Testis (tissue), 2 donors: ENCODE measurements at regions not wholly inside any gene's neighbourhood (a gene's known extent, or its start where the extent isn't known, plus 50 kb on each side); places are given as distances from the start of the nearest gene placed in this dataset.

Experiments used
- DNase-seq: peaks from one replicate; pipeline ENCODE4 v3.0.0-alpha.2; 2019
- H3K27ac ChIP-seq, 2 donors: fragments of 200-600 bp; sonication (generic); one replicate each; pipeline ENCODE4 v1.5.1; 2019
- H3K27me3 ChIP-seq: fragments of 200-600 bp; sonication (generic); one replicate; pipeline ENCODE4 v1.5.1; 2019
- H3K36me3 ChIP-seq: fragments of 200-600 bp; sonication (generic); one replicate; pipeline ENCODE4 v1.5.1; 2017; ENCODE audit warnings: low read depth; ENCODE audit errors: missing control alignments
- H3K4me1 ChIP-seq: fragments of 200-600 bp; sonication (generic); one replicate; pipeline ENCODE4 v1.5.1; 2019
- H3K4me3 ChIP-seq, 2 donors: fragments of 200-600 bp; sonication (generic); one replicate each; pipeline ENCODE4 v1.5.1; 2017 to 2019
- H3K9me3 ChIP-seq: fragments of 200-600 bp; sonication (generic); one replicate; pipeline ENCODE4 v1.5.1; 2017
- CTCF ChIP-seq, 3 experiments: fragments of 450-650 bp in 2 of 3; fragments of 200-600 bp in 1 of 3; sonication (generic) in 1 of 3; IDR thresholded peaks; one replicate each; pipeline ENCODE4 v1.5.1; 2016 to 2019; ENCODE audit warnings: antibody characterized with exemption in 3 of 3, mild to moderate bottlenecking in 2 of 3, moderate library complexity in 1 of 3
- POLR2A ChIP-seq: fragments of 450-650 bp; IDR thresholded peaks from one replicate; pipeline ENCODE4 v1.6.1; 2017; ENCODE audit warnings: antibody characterized with exemption, mild to moderate bottlenecking, moderate library complexity
- WGBS, 2 donors: methylation state at CpG; one replicate each; pipeline ENCODE4 v1.1.5; 2018; 5-methylcytosine and 5-hydroxymethylcytosine counted together
- intact Hi-C: fragments of 100-400 bp; cut with DNase I; formaldehyde crosslinking; loops from one replicate; pipeline ENCODE4 v1.15.1; 2023; ENCODE audit warnings: low total_unique reads

- intact Hi-C loops: no loop called here
- no peaks in the 10 kb centered on the region for H3K4me1 ChIP-seq
- no peaks in the 10 kb centered on the region for H3K27me3 ChIP-seq
- no peak for DNase-seq
- no peaks in the 10 kb centered on the region for H3K9me3 ChIP-seq
- no peak overlapping the region for H3K27ac ChIP-seq
- no peak overlapping the region for H3K4me3 ChIP-seq
- WGBS, 2 donors: 74 to 88% methylated on average over 8 of the region's 8 CpGs
- no peaks in the 10 kb centered on the region for H3K36me3 ChIP-seq
- TF ChIP-seq POLR2A (no peak), CTCF (IDR thresholded peaks at IDR 0.05) (no peak)
Measured at GRCh38 chr5:3352711-3353110, 242.9 kb upstream of the IRX1 start.

- Histone ChIP-seq H3K36me3 (no peaks in the 10 kb centered on the region), H3K9me3 (no peaks in the 10 kb centered on the region), H3K27ac (no peak overlapping the region), H3K4me3 (no peak overlapping the region), H3K4me1 (no peaks in the 10 kb centered on the region), H3K27me3 (no peaks in the 10 kb centered on the region)
- DNase-seq: no peak
- TF ChIP-seq POLR2A (no peak), CTCF (IDR thresholded peaks at IDR 0.05) (no peak)
- intact Hi-C loops: no loop called here
- 84 to 88% methylated on average over 10 of the region's 10 CpGs for WGBS, 2 donors
Measured at GRCh38 chr5:3351581-3352442, 243.8 kb upstream of the IRX1 start.

GRCh38 chr5:3350781-3351180, 244.9 kb upstream of the IRX1 start:
- intact Hi-C loops: no loop called here
- Histone ChIP-seq H3K4me3 (no peak overlapping the region), H3K4me1 (no peaks in the 10 kb centered on the region), H3K27me3 (no peaks in the 10 kb centered on the region), H3K36me3 (no peaks in the 10 kb centered on the region), H3K9me3 (no peaks in the 10 kb centered on the region), H3K27ac (no peak overlapping the region)
- no peak for DNase-seq
- TF ChIP-seq CTCF (IDR thresholded peaks at IDR 0.05) (no peak), POLR2A (no peak)
- WGBS, 2 donors: 85 to 100% methylated on average over 2 to 5 of the region's 5 CpGs

GRCh38 chr5:3349704-3350565, 245.7 kb upstream of the IRX1 start:
- H3K4me1 ChIP-seq: no peaks in the 10 kb centered on the region
- intact Hi-C loops: no loop called here
- no peaks in the 10 kb centered on the region for H3K27me3 ChIP-seq
- no peak overlapping the region for H3K27ac ChIP-seq
- H3K4me3 ChIP-seq: no peak overlapping the region
- H3K36me3 ChIP-seq: no peaks in the 10 kb centered on the region
- DNase-seq: no peak
- no peaks in the 10 kb centered on the region for H3K9me3 ChIP-seq
- WGBS, 2 donors: 89 to 93% methylated on average over 10 of the region's 10 CpGs
- TF ChIP-seq POLR2A: no peak
- TF ChIP-seq CTCF (IDR thresholded peaks at IDR 0.05): no peak
